ENCODE measurements at regions not wholly inside any gene's neighbourhood (a gene's known extent, or its start where the extent isn't known, plus 50 kb on each side); places are given as distances from the start of the nearest gene placed in this dataset.

DNA sequence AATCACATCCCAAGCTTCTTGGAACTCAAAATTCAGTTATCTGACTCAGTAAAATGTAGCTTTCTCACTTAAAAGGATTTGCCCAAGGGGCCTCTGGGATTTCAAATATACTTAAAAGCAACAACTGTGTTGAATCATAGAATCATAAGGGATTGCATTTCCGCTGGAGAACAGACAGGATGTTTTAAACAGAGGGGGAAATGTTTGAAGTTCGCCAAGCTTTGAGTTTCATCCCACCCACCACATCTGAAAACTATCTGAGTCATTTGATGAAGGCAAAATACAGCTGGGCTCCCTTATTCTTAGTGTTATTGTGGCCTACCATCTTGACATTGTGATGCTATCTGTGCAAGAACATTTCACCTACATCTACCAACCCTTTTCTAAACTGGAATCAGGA is 73.5 kb downstream of the PPP1R2C start:
- Histone ChIP-seq H3K36me3 (ENCODE audit: control insufficient read depth in 4 of 4, insufficient read depth in 4 of 4, low read length in 4 of 4) (no peaks in the 10 kb centered on the region), H3K4me3 (no peak overlapping the region), H3K4me1 (ENCODE audit: control insufficient read depth in 5 of 5, insufficient read depth in 5 of 5, low read length in 5 of 5) (no peaks in the 10 kb centered on the region), H3K27me3 (ENCODE audit: control insufficient read depth in 3 of 3, insufficient read depth in 3 of 3, low read length in 2 of 3) (peaks cover 2 to 5% (median 3%) of the 10 kb centered on the region in 3 donors), H3K9me3 (ENCODE audit: control insufficient read depth in 4 of 4, insufficient read depth in 3 of 4, low read length in 3 of 4) (peaks cover 0 to 1% (median 0%) of the 10 kb centered on the region in 4 donors), H3K27ac (ENCODE audit: low read depth in 1 of 2, low read length in 1 of 2) (no peak overlapping the region), H3K9ac (ENCODE audit: insufficient read depth in 1 of 2, low read length in 2 of 2) (no peak overlapping the region)
- TF ChIP-seq, protein P1, sequence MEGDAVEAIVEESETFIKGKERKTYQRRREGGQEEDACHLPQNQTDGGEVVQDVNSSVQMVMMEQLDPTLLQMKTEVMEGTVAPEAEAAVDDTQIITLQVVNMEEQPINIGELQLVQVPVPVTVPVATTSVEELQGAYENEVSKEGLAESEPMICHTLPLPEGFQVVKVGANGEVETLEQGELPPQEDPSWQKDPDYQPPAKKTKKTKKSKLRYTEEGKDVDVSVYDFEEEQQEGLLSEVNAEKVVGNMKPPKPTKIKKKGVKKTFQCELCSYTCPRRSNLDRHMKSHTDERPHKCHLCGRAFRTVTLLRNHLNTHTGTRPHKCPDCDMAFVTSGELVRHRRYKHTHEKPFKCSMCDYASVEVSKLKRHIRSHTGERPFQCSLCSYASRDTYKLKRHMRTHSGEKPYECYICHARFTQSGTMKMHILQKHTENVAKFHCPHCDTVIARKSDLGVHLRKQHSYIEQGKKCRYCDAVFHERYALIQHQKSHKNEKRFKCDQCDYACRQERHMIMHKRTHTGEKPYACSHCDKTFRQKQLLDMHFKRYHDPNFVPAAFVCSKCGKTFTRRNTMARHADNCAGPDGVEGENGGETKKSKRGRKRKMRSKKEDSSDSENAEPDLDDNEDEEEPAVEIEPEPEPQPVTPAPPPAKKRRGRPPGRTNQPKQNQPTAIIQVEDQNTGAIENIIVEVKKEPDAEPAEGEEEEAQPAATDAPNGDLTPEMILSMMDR (IDR thresholded peaks at IDR 0.05; ENCODE audit: control extremely low read depth, extremely low read depth), result no peak
- no peak for DNase-seq
- no peak for ATAC-seq (ENCODE audit: insufficient read depth, low FRiP score)
- WGBS, 2 donors, result 57 to 81% methylated on average over 2 of the region's 2 CpGs

DNA sequence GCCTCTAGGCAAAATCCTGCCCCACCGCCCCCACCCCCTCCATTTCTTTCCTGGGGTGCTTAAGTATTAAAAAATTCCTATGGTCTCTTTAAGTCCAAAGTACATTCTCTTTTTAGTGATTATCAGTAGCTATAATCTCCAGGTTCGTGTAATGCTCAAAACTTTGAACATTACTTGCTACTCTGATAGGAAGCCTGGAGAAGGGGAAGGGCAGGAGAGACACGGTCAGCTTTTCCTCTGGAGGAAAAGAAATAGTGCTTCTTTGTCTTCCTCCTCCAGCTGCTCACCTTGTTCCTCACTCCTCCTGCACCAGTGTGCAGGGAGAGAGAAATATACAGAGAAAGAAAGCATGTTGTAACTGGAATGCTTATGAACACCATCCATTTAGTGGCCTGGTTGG is 80.4 kb downstream of the PPP1R2C start:
- no peaks in the 10 kb centered on the region for H3K36me3 ChIP-seq (ENCODE audit: control insufficient read depth in 4 of 4, insufficient read depth in 4 of 4, low read length in 4 of 4)
- peaks cover 3 to 10% (median 6%) of the 10 kb centered on the region in 3 donors for H3K27me3 ChIP-seq (ENCODE audit: control insufficient read depth in 3 of 3, insufficient read depth in 3 of 3, low read length in 2 of 3)
- no peak overlapping the region for H3K27ac ChIP-seq (ENCODE audit: low read depth in 1 of 2, low read length in 1 of 2)
- no peak overlapping the region for H3K4me3 ChIP-seq
- no peak for ATAC-seq (ENCODE audit: insufficient read depth, low FRiP score)
- no peak overlapping the region for H3K9ac ChIP-seq (ENCODE audit: insufficient read depth in 1 of 2, low read length in 2 of 2)
- DNase-seq, result no peak
- WGBS, 2 donors, result 47 to 58% methylated on average over 3 of the region's 3 CpGs
- no peaks in the 10 kb centered on the region for H3K4me1 ChIP-seq (ENCODE audit: control insufficient read depth in 5 of 5, insufficient read depth in 5 of 5, low read length in 5 of 5)
- H3K9me3 ChIP-seq (ENCODE audit: control insufficient read depth in 4 of 4, insufficient read depth in 3 of 4, low read length in 3 of 4), result peaks cover 0 to 1% (median 0%) of the 10 kb centered on the region in 4 donors
- TF ChIP-seq, protein P1 (IDR thresholded peaks at IDR 0.05; ENCODE audit: control extremely low read depth, extremely low read depth), result no peak

DNA sequence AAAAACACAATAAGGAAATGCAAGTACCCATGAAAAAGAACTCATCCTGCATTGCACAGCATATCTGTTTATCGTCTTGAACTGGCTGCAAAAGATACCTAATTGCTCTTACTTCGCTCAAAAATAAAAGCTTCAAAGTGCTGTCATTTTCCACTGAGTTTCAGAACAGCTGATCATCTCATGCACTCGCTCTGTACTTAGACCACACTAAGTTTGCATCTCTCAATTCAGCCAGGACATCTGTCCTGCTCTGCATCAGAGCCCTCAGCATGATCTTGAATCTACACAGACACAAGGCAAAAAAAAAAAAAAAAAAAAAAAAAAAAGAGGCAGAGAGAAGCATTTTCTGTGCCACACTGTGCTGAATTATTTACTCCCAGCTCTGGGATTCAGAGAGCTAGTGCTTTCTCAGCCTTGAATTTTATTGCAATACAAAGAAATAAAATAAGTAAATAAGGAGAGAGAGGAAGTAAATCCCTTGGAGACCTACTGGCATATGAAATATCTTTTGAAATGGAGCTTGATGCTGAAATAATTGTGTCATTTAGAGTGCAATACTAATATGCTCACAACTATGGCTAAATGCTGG is 81.3 kb downstream of the PPP1R2C start:
- DNase-seq (no peak), ATAC-seq (ENCODE audit: insufficient read depth, low FRiP score) (no peak)
- no peaks in the 10 kb centered on the region for H3K36me3 ChIP-seq (ENCODE audit: control insufficient read depth in 4 of 4, insufficient read depth in 4 of 4, low read length in 4 of 4)
- WGBS, 2 donors, result 71 to 91% methylated on average over 3 of the region's 3 CpGs
- no peak overlapping the region for H3K27ac ChIP-seq (ENCODE audit: low read depth in 1 of 2, low read length in 1 of 2)
- TF ChIP-seq, protein P1 (IDR thresholded peaks at IDR 0.05; ENCODE audit: control extremely low read depth, extremely low read depth), result no peak
- H3K9me3 ChIP-seq (ENCODE audit: control insufficient read depth in 4 of 4, insufficient read depth in 3 of 4, low read length in 3 of 4), result peaks cover 0 to 1% (median 0%) of the 10 kb centered on the region in 4 donors
- peaks cover 3 to 10% (median 6%) of the 10 kb centered on the region in 3 donors for H3K27me3 ChIP-seq (ENCODE audit: control insufficient read depth in 3 of 3, insufficient read depth in 3 of 3, low read length in 2 of 3)
- H3K9ac ChIP-seq (ENCODE audit: insufficient read depth in 1 of 2, low read length in 2 of 2), result no peak overlapping the region
- no peak overlapping the region for H3K4me3 ChIP-seq
- H3K4me1 ChIP-seq (ENCODE audit: control insufficient read depth in 5 of 5, insufficient read depth in 5 of 5, low read length in 5 of 5), result no peaks in the 10 kb centered on the region

All from lung (tissue), 11 donors.